SK-N-MC (cell line): ENCODE measurements at regions not wholly inside any gene's neighbourhood (a gene's known extent, or its start where the extent isn't known, plus 50 kb on each side); places are given as distances from the start of the nearest gene placed in this dataset.

Experiments
- EZH2 ChIP-seq: fragments of 200-600 bp; sonication (generic); IDR thresholded peaks from one replicate; pipeline ENCODE4 v1.6.1; 2017; ENCODE audit warnings: antibody characterized with exemption
- FOXP2 ChIP-seq: optimal IDR thresholded peaks from 2 replicates; pipeline ENCODE3; 2011; ENCODE audit warnings: mild to moderate bottlenecking, moderate library complexity; ENCODE audit not compliant: insufficient read depth; ENCODE audit errors: extremely low read length, control extremely low read depth
- POLR2AphosphoS5 ChIP-seq: IDR thresholded peaks from 2 replicates; pipeline ENCODE4 v1.6.1; 2012; ENCODE audit warnings: mild to moderate bottlenecking, low read depth, low read length, borderline replicate concordance

DNA sequence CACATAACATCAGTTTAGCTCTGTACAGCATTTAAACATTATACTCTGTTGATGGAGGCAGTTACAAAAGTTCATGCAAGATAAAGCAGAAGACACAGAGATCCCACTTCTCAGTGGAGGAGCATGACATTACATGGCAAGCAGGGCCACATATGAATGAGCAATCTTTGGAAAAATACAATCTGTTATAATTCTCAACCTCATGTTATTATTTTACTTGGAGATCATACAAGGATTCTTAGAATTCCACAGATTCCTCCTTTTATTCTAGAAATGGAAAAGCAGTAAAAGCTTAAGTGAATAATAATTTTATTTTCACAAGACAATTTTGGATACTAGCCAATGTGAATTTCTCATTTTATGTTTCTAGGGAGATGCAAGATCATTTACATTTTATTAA is 66.6 kb downstream of the IFI44 start:
- TF ChIP-seq POLR2AphosphoS5 (no peak), EZH2 (no peak), FOXP2 (no peak)
